ENCODE measurements at regions not wholly inside any gene's neighbourhood (a gene's known extent, or its start where the extent isn't known, plus 50 kb on each side); places are given as distances from the start of the nearest gene placed in this dataset.
A peak's percentile ranks its signal among the peaks of the same experiment; 100 is the strongest.

DNA sequence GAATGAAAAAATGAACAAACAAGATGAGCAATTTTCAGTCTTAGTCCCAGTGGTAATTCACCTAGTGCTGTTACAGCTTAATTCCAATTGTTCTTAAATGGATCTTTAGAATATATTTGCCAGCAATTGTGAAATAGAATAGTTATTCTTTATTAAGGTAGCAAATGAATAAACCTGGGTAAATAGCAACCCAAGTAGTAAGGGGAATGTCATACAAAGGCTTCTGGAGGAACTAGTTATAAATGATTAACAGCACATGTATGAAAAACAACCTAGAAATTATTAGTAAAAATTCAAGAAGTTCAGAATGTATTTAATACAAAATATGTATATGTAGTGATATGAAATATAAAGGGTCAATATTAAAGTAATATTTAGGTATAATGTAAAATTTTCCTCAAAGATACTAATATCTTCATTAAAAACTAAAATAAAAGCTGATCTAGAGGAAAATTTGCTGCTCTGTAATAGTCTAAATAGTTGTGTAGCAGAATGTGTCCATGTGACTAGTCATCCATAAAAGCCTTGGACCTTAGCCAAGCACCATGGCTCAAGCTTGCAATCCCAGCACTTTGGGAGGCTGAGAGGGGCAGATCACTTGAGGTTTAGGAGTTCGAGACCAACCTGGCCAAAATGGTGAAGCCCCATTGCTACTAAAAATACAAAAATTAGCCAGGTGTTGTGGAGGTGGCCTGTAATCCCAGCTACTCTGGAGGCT, 535.9 kb upstream of the ATXN8OS start:
- no peak for DNase-seq (ENCODE audit: low read depth)

DNA sequence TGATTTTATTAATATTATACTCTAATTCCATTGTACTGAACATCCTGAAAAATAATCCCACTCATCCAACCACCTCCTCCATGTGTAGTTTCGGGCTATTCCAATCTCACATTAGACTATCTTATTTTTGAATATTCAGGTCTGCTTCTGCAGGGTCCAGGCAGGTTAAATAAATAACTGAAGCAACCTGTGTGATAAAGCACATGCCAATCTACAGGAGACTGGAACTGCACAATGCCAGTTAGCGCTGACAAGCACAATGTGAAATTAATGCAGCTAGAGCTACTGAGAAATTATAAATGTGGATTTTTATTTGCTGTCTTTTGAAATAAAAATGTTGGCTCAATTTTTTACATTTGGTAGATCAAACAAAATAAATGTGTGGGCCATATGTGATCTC, 540.1 kb upstream of the ATXN8OS start:
- no peak for DNase-seq (ENCODE audit: low read depth)

GRCh38 chr13:69566104-69566716, 541.4 kb upstream of the ATXN8OS start:
- no peak for DNase-seq (ENCODE audit: low read depth)

DNA sequence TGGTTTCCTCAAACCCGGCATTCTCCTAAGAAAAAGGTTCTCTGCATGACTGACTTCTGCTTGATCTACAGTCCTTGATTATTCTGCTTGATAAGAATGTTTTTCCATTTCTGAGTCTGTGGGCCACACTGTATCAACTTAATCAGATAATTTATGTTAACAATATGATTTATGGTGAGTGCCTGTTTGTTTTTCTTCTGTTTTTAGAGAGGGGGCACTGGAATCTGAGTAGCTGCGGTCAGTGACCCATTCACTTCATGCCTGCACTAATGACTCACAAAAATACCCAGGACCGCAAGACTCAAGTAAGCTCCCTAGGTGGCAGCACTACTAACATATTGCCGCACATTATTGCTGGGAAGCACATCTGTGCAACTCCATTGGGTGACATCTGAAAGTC, 542.3 kb upstream of the ATXN8OS start:
- DNase-seq (ENCODE audit: low read depth), result peak; percentile 4

- no peak for DNase-seq (ENCODE audit: low read depth)
Measured at GRCh38 chr13:69556540-69557196, 551.0 kb upstream of the ATXN8OS start.

- DNase-seq (ENCODE audit: low read depth), result no peak
Measured at GRCh38 chr13:69553976-69554375, 553.6 kb upstream of the ATXN8OS start.

- no peak for DNase-seq (ENCODE audit: low read depth)
Measured at GRCh38 chr13:69551193-69551592, 556.4 kb upstream of the ATXN8OS start.

DNA sequence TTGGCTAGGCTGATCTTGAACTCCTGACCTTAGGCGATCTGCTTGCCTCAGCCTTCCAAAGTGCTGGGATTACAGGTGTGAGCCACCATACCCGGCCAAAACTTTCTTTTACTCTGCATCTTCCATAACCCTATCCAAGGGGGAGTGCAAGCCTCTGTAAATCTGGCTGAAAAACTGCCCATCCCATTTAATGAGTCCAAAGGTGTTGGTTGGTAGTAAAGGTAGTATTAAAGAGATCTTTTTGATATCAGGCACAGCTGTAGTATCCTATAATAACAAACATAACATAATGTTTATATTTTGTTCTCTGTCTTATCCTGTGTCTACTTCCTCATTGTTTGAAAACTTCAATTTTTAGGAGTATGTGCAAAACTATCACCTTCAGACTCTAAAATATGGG, 559.8 kb upstream of the ATXN8OS start:
- DNase-seq (ENCODE audit: low read depth), result no peak

DNA sequence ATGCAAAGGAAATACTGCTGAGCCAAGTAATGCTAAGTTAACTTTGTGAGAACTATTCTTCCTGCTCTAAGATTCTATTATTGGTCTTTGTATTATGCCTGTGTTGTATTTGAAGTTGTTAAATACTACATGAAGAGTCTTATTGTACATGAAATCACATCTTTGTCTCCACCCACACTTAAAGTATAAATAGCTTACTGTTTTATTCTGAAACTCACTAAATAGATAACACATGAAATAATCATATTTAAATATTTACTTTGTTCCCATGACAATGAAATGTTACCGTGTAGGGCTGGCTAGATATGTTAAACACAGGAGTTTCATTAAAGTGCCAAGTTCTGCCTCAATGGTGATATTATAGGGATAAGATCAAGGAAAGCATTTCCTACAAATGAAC, 562.1 kb upstream of the ATXN8OS start:
- DNase-seq (ENCODE audit: low read depth), result no peak

DNA sequence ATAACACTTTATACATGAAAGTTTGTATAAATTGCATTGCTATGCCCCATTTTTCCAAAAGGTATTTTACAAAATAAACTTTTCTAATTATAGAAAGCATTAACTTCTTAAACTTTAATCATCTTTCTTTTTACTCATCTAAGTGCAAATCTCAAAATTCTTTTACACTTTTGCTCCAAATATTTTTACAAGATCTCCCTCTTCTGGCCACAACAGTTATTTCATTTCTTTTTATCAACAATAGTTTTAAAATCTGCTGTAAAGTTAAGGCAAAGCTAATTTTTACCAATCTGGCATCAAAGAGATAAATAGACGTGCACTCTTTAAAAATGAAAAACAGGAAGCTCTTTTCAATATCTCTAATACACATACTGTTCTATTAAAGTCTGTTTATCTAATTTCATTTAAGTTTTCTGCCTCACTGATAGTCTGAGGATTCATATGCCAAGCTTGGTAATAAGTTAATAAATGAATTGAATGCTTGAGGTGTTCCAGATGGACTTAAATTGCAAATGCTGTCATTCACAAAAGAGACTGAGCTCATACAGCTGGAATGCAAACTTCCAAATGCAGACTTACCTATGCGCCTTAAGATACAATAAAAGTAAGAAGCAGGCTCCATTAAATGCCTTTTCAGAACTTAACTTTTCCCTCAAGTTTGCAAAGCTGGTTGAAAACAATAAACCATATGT, 583.0 kb upstream of the ATXN8OS start:
- DNase-seq (ENCODE audit: low read depth), result no peak

GRCh38 chr13:69496981-69497380, 610.6 kb upstream of the ATXN8OS start:
- no peak for DNase-seq (ENCODE audit: low read depth)

DNA sequence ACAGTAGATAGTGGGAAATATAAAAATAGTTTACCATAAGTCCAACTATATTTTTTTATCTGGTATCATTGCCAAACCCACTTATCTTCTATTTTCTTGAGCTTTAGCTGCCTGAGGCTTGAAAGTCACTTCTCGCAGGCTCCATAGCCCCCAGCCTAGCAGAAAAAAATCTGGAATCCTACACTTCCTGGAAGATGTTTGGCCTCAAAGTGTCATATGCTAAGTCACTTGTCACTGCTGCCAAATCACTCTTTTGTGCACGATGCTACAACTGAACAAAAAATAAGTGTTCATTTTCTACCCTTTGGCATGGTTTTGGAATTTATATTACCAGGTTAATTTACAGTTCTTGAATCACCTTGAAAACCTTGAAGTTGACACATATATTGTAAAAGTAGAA, 612.5 kb upstream of the ATXN8OS start:
- no peak for DNase-seq (ENCODE audit: low read depth)

DNA sequence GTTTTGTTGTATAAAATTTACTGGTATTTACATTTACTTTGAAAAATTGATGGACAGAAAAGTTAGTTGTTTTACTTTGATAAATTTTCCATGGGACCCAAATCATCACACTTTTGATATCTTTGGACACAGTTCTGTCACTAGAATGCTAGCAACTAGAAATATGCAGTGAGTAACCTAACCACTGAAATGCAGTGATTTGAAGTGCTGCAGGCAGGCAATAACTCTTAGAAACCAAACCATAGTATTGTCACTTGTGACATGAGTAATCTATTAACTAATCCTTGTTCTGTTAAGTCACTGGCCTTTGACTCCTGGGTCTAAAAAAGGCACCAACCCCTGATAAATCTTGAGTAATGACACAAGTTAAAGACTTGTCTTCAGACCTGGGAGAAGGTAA, 620.0 kb upstream of the ATXN8OS start:
- DNase-seq (ENCODE audit: low read depth), result no peak

DNA sequence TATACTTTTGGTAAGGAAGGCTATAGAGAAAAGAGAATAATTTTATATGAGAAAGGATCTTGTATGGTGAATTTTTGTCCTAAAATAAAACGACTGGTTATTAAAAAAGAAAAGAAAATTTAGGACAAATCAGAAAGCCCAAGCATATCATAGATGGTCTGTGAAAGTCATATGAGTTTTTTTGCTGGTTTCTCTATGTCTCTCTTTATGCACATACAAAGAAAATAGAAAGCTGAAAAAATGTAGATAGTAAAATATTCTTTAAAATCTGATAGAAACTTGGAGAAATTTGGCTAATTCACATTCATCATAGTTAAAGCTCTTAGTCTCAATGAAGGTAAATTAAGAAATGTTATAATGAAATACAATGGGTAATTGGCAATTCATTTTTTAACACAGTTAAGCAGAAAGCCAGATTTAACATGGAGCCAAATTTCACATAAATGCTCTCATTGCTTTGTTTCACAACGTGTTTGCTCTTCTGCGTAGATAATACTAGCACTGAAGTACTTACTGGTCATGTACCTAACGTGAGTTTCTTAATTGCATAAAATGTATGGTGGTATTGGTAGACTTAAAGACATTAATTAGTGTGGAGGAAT, 621.5 kb upstream of the ATXN8OS start:
- no peak for DNase-seq (ENCODE audit: low read depth)

DNA sequence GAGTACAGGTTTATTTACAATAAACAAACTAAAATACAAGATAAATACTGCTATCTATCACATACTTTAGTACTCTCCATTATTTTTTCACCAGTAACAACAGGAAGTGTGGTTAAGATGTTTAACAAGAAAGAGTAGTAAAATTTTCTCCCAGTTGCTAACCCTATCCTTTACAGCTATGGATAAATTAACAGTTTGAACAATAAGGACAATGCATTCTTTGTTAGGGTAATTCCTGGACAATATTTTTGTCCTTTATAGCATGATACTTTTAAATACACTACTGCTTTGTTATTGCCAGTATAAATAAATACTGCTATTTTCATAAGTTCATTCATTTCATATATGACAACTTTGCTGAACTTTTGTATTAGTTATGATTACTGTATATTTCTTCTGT, 630.2 kb upstream of the ATXN8OS start:
- DNase-seq (ENCODE audit: low read depth), result no peak

GRCh38 chr13:69474011-69474685, 633.5 kb upstream of the ATXN8OS start:
- DNase-seq (ENCODE audit: low read depth), result peak; percentile 6

- DNase-seq (ENCODE audit: low read depth), result no peak
Measured at GRCh38 chr13:69468624-69469023, 639.0 kb upstream of the ATXN8OS start.

GRCh38 chr13:69461397-69461796, 646.2 kb upstream of the ATXN8OS start:
- no peak for DNase-seq (ENCODE audit: low read depth)

DNA sequence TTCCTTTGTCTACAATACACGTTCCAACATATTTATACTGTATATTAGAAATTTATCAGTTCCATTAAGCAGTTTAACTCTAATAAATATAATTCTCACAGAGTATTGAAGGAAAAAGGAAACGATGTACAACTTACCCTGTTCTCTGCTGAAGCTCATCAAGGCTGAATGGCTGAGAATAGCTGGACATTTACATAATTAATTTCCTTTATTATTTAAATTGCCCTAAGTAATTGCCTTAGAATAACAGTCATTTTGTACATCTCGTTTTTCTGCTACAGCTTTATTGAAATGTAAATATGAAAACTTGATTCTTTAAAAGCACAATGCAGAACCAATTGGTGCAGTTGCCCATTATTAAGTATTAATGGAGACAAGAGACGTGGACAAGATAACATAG, 648.3 kb upstream of the ATXN8OS start:
- no peak for DNase-seq (ENCODE audit: low read depth)

DNA sequence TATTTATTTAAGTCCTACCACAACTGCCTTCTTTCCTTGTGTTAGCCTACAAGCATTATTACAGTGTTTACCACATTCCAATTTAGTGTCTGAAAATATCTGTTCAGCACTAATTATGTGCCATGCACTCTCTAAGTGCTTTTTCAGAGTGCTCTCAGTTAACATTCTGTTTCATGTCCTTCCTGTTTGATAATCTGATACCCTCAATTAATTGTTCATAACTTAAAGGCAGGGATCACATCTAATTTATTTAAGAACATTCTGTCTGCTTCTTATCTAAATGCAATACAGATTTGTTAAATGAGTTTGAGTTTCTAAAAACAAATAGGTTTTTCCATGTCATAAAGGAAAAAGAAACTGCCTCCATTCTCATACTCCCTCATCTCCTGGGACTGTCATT, 649.6 kb upstream of the ATXN8OS start:
- no peak for DNase-seq (ENCODE audit: low read depth)

DNA sequence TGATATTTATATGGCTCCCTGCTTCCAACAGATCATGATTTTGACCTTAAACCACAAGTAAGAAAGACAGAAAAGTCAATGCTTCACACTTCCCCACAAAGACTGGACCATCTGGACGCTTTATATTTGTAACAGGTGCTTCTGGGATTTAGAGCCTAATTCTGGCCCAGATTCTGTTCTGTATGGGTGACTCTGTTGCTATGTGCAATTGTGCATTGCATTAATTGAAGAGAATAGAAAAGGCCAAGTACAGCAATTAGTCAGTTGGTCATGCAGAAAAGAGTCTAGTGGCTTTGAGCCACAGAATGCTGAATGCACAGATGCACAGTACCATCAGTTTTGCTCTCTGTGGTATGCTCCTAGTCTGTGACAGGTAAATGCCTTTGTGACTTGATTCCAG, 657.4 kb upstream of the ATXN8OS start:
- DNase-seq (ENCODE audit: low read depth), result no peak

GRCh38 chr13:69425235-69425634, 682.4 kb upstream of the ATXN8OS start:
- no peak for DNase-seq (ENCODE audit: low read depth)

All from HS-5 (cell line).